SK-N-SH (cell line): ENCODE measurements at regions not wholly inside any gene's neighbourhood (a gene's known extent, or its start where the extent isn't known, plus 50 kb on each side); places are given as distances from the start of the nearest gene placed in this dataset.

ENCODE experiments used
- CTCF ChIA-PET: fragments of 300-600, 350-600 bp; formaldehyde crosslinking; extraction: SDS; loops from one replicate; lab custom pipeline; 2021; lab: Yijun Ruan, JAX
- POLR2A ChIA-PET: fragments of 350-600 bp; sonication (Branson Sonifier 250); formaldehyde crosslinking; extraction: SDS; loops from one replicate; lab custom pipeline; 2020; ENCODE audit warnings: antibody characterized with exemption, inconsistent platforms; lab: Yijun Ruan, JAX
- DNase-seq: peaks from one replicate; pipeline ENCODE4 v3.0.0; 2012
- H2AFZ ChIP-seq: fragments of 200-600 bp; sonication (generic); 2 replicates; pipeline ENCODE4 v1.8.1; 2016; ENCODE audit warnings: antibody characterized with exemption, mild to moderate bottlenecking, low read depth
- H3F3A ChIP-seq: fragments of 200-600 bp; sonication (generic); replicated peaks from 2 replicates; pipeline ENCODE3; 2016; ENCODE audit warnings: antibody characterized with exemption, mild to moderate bottlenecking; ENCODE audit not compliant: insufficient read depth
- H3K27ac ChIP-seq, 2 experiments: fragments of 200-500 bp in 1 of 2; fragments of 200-600 bp in 1 of 2; sonication (Bioruptor generic) in 1 of 2; sonication (generic), shearing (Covaris generic) in 1 of 2; 2 replicates each; pipeline versions ENCODE4 v1.5.1 to v1.6.1; 2014 to 2016; ENCODE audit warnings: low read depth in 2 of 2, inconsistent platforms in 1 of 2, low read length in 1 of 2, mild to moderate bottlenecking in 1 of 2, mixed read lengths in 1 of 2
- H3K27me3 ChIP-seq: fragments of 200-600 bp; sonication (generic), shearing (Covaris generic); 2 replicates; pipeline ENCODE4 v1.6.1; 2016; ENCODE audit warnings: mixed run types; ENCODE audit not compliant: insufficient read depth
- H3K36me3 ChIP-seq, 2 experiments: fragments of 200-500 bp in 1 of 2; fragments of 200-600 bp in 1 of 2; sonication (Bioruptor generic) in 1 of 2; sonication (generic) in 1 of 2; replicated peaks in 1 of 2; 2 replicates each; pipeline versions ENCODE3 to v1.5.1; 2014 to 2016; ENCODE audit warnings: low read length in 1 of 2, mild to moderate bottlenecking in 1 of 2; ENCODE audit not compliant: insufficient read depth in 2 of 2, control insufficient read depth in 1 of 2
- H3K4me1 ChIP-seq, 2 experiments: fragments of 200-500 bp in 1 of 2; fragments of 200-600 bp in 1 of 2; sonication (Bioruptor generic) in 1 of 2; sonication (generic), shearing (Covaris generic) in 1 of 2; 2 replicates each; pipeline versions ENCODE4 v1.5.1 to v1.6.1; 2014 to 2016; ENCODE audit warnings: low read depth in 1 of 2, low read length in 1 of 2, mixed run types in 1 of 2; ENCODE audit not compliant: insufficient read depth in 2 of 2, control insufficient read depth in 1 of 2
- H3K4me2 ChIP-seq: fragments of 200-600 bp; sonication (generic), shearing (Covaris generic); 2 replicates; pipeline ENCODE4 v1.6.1; 2017; ENCODE audit warnings: mixed run types
- H3K4me3 ChIP-seq, 2 experiments: fragments of 200-500 bp in 1 of 2; fragments of 200-600 bp in 1 of 2; sonication (Bioruptor generic) in 1 of 2; sonication (generic), shearing (Covaris generic) in 1 of 2; 2 replicates each; pipeline versions ENCODE4 v1.5.1 to v1.8.1; 2014 to 2016; ENCODE audit warnings: low read depth in 2 of 2, inconsistent platforms in 1 of 2, low read length in 1 of 2, mild to moderate bottlenecking in 1 of 2, mixed read lengths in 1 of 2, moderate library complexity in 1 of 2
- H3K79me2 ChIP-seq: fragments of 200-600 bp; sonication (generic); 2 replicates; pipeline ENCODE4 v1.8.1; 2017; ENCODE audit warnings: mild to moderate bottlenecking; ENCODE audit not compliant: insufficient read depth
- H3K9ac ChIP-seq: fragments of 200-600 bp; sonication (generic); 2 replicates; pipeline ENCODE4 v1.6.1; 2017; ENCODE audit warnings: mixed run types
- H3K9me2 ChIP-seq: fragments of 200-600 bp; sonication (generic); 2 replicates; pipeline ENCODE4 v1.6.1; 2017; ENCODE audit warnings: mixed run types
- H3K9me3 ChIP-seq: fragments of 200-600 bp; sonication (generic); 2 replicates; pipeline ENCODE4 v1.6.1; 2017; ENCODE audit warnings: mixed run types, mild to moderate bottlenecking, moderate library complexity
- H4K20me1 ChIP-seq: fragments of 200-600 bp; sonication (generic); 2 replicates; pipeline ENCODE4 v1.6.1; 2017; ENCODE audit warnings: mild to moderate bottlenecking, mixed run types; ENCODE audit not compliant: insufficient read depth
- CHD2 ChIP-seq: fragments of 150-350 bp; IDR thresholded peaks from 2 replicates; pipeline ENCODE4 v1.6.1; 2018; ENCODE audit warnings: low read length; ENCODE audit not compliant: partially characterized antibody
- EP300 ChIP-seq, 2 experiments: IDR thresholded peaks; 2 replicates each; pipeline versions ENCODE4 v1.4.0 to v1.6.1; 2012; ENCODE audit warnings: borderline replicate concordance in 1 of 2, low read depth in 1 of 2, low read length in 1 of 2
- EZH2phosphoT487 ChIP-seq: fragments of 200-600 bp; sonication (generic); IDR thresholded peaks from 2 replicates; pipeline ENCODE4 v1.6.1; 2017; ENCODE audit warnings: low read depth, mixed run types, mild to moderate bottlenecking, antibody characterized with exemption, moderate library complexity, borderline replicate concordance
- FOSL2 ChIP-seq: IDR thresholded peaks from 2 replicates; pipeline ENCODE4 v1.4.0; 2012; ENCODE audit warnings: low read depth, mild to moderate bottlenecking, moderate library complexity, borderline replicate concordance
- FOXJ3 ChIP-seq: sonication (generic); formaldehyde crosslinking; IDR thresholded peaks from 2 replicates; pipeline ENCODE4 v1.5.1; 2020; ENCODE audit warnings: mild to moderate bottlenecking, missing genetic modification reagents
- GABPA ChIP-seq: IDR thresholded peaks from 2 replicates; pipeline ENCODE4 v1.4.0; 2012; ENCODE audit warnings: low read depth, mild to moderate bottlenecking
- GATA2 ChIP-seq: sonication (generic); formaldehyde crosslinking; IDR thresholded peaks from 2 replicates; pipeline ENCODE4 v1.5.0; 2020; ENCODE audit warnings: mild to moderate bottlenecking, missing genetic modification reagents
- RAD21 ChIP-seq: IDR thresholded peaks from 2 replicates; pipeline ENCODE4 v1.6.1; 2012; ENCODE audit warnings: mild to moderate bottlenecking, low read length
- RCOR1 ChIP-seq: fragments of 150-350 bp; IDR thresholded peaks from 2 replicates; pipeline ENCODE4 v1.6.1; 2017; ENCODE audit warnings: antibody characterized with exemption, low read length
- RFX5 ChIP-seq: IDR thresholded peaks from 2 replicates; pipeline ENCODE4 v1.6.1; 2012; ENCODE audit warnings: mild to moderate bottlenecking, improper control_type of control experiment, low read length
- SIN3A ChIP-seq: IDR thresholded peaks from 2 replicates; pipeline ENCODE4 v1.6.1; 2012; ENCODE audit warnings: low read depth, mild to moderate bottlenecking, low read length, moderate library complexity, borderline replicate concordance
- SMC3 ChIP-seq: IDR thresholded peaks from 2 replicates; pipeline ENCODE4 v1.6.1; 2012; ENCODE audit warnings: low read depth, low read length, improper control_type of control experiment
- TAF1 ChIP-seq: IDR thresholded peaks from 2 replicates; pipeline ENCODE4 v1.6.1; 2012; ENCODE audit warnings: low read depth, mild to moderate bottlenecking, low read length, moderate library complexity, borderline replicate concordance
- TCF12 ChIP-seq: IDR thresholded peaks from 2 replicates; pipeline ENCODE4 v1.4.0; 2012
- YY1 ChIP-seq: IDR thresholded peaks from 2 replicates; pipeline ENCODE4 v1.4.0; 2012; ENCODE audit warnings: low read depth, mild to moderate bottlenecking
- WGBS: methylation state at CpG from one replicate; pipeline ENCODE4 v1.1.6; 2017; ENCODE audit warnings: low lambda C conversion rate; 5-methylcytosine and 5-hydroxymethylcytosine counted together
- TF ChIP-seq, protein P1 (sequence below): IDR thresholded peaks from 2 replicates; pipeline ENCODE4; 2012
- TF ChIP-seq, protein P2 (sequence below): fragments of 200-600 bp; sonication (generic); IDR thresholded peaks from 2 replicates; pipeline ENCODE4 v1.6.1; 2017; ENCODE audit warnings: antibody characterized with exemption, mild to moderate bottlenecking, moderate library complexity
- TF ChIP-seq, protein P3 (sequence below): IDR thresholded peaks from 2 replicates; pipeline ENCODE4 v1.4.0; 2012; ENCODE audit warnings: low read depth, borderline replicate concordance
- TF ChIP-seq, protein P4 (sequence below): fragments of 150-350 bp; IDR thresholded peaks from 2 replicates; pipeline ENCODE4 v1.6.1; 2016; ENCODE audit warnings: mild to moderate bottlenecking, low read depth, low read length
- TF ChIP-seq, protein P5 (sequence below): IDR thresholded peaks from 2 replicates; pipeline ENCODE4 v1.4.0; 2012; ENCODE audit warnings: low read depth

DNA sequence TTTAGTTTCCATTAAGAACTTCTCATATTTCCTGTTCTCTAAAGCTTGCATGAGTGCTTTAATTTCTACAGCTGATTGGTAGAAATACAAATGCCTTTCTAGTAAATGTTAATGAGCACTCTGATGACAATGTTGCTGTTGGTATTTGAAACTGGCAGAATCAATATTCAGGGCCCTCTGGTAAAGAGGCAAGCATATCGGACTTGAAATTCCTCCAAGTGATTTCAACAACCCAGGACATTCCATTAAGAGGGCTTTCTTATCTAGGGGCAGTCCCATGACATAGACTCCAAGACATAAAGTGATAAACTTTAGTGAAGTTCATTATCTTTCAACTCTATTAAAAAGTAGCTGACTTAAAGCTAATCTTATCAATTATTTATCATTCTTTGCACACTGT is 83.1 kb upstream of the VCX start:
- Histone ChIP-seq H3K36me3 (no peaks in the 10 kb centered on the region), H3K79me2 (no peaks in the 10 kb centered on the region), H3K4me1 (no peaks in the 10 kb centered on the region), H3K4me2 (no peak overlapping the region), H3K27ac (no peak overlapping the region), H3K9me3 (no peaks in the 10 kb centered on the region), H3F3A (no peaks in the 10 kb centered on the region), H2AFZ (no peak overlapping the region), H4K20me1 (no peaks in the 10 kb centered on the region), H3K9ac (no peak overlapping the region), H3K9me2 (no peaks in the 10 kb centered on the region), H3K27me3 (no peaks in the 10 kb centered on the region), H3K4me3 (no peak overlapping the region)
- WGBS, result 15% methylated on average over 1 of the region's 1 CpG
- ChIA-PET CTCF (no interaction called here), POLR2A (no interaction called here)
- TF ChIP-seq GABPA (no peak), CHD2 (no peak), EP300 (IDR thresholded peaks at IDR 0.05; ENCODE audit: borderline replicate concordance in 1 of 2, low read depth in 1 of 2, low read length in 1 of 2) (no peak), SMC3 (no peak), TCF12 (no peak), RFX5 (no peak), RCOR1 (no peak), EZH2phosphoT487 (no peak), GATA2 (CRISPR knock-in tag) (no peak), RAD21 (no peak), SIN3A (no peak), FOSL2 (no peak), FOXJ3 (CRISPR knock-in tag) (no peak), TAF1 (no peak), YY1 (no peak)
- TF ChIP-seq, protein P1, sequence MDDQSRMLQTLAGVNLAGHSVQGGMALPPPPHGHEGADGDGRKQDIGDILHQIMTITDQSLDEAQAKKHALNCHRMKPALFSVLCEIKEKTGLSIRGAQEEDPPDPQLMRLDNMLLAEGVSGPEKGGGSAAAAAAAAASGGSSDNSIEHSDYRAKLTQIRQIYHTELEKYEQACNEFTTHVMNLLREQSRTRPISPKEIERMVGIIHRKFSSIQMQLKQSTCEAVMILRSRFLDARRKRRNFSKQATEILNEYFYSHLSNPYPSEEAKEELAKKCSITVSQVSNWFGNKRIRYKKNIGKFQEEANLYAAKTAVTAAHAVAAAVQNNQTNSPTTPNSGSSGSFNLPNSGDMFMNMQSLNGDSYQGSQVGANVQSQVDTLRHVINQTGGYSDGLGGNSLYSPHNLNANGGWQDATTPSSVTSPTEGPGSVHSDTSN, result no peak
- TF ChIP-seq, protein P2, sequence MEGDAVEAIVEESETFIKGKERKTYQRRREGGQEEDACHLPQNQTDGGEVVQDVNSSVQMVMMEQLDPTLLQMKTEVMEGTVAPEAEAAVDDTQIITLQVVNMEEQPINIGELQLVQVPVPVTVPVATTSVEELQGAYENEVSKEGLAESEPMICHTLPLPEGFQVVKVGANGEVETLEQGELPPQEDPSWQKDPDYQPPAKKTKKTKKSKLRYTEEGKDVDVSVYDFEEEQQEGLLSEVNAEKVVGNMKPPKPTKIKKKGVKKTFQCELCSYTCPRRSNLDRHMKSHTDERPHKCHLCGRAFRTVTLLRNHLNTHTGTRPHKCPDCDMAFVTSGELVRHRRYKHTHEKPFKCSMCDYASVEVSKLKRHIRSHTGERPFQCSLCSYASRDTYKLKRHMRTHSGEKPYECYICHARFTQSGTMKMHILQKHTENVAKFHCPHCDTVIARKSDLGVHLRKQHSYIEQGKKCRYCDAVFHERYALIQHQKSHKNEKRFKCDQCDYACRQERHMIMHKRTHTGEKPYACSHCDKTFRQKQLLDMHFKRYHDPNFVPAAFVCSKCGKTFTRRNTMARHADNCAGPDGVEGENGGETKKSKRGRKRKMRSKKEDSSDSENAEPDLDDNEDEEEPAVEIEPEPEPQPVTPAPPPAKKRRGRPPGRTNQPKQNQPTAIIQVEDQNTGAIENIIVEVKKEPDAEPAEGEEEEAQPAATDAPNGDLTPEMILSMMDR, result no peak
- TF ChIP-seq, protein P3, sequence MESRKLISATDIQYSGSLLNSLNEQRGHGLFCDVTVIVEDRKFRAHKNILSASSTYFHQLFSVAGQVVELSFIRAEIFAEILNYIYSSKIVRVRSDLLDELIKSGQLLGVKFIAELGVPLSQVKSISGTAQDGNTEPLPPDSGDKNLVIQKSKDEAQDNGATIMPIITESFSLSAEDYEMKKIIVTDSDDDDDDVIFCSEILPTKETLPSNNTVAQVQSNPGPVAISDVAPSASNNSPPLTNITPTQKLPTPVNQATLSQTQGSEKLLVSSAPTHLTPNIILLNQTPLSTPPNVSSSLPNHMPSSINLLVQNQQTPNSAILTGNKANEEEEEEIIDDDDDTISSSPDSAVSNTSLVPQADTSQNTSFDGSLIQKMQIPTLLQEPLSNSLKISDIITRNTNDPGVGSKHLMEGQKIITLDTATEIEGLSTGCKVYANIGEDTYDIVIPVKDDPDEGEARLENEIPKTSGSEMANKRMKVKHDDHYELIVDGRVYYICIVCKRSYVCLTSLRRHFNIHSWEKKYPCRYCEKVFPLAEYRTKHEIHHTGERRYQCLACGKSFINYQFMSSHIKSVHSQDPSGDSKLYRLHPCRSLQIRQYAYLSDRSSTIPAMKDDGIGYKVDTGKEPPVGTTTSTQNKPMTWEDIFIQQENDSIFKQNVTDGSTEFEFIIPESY, result no peak
- TF ChIP-seq, protein P4, sequence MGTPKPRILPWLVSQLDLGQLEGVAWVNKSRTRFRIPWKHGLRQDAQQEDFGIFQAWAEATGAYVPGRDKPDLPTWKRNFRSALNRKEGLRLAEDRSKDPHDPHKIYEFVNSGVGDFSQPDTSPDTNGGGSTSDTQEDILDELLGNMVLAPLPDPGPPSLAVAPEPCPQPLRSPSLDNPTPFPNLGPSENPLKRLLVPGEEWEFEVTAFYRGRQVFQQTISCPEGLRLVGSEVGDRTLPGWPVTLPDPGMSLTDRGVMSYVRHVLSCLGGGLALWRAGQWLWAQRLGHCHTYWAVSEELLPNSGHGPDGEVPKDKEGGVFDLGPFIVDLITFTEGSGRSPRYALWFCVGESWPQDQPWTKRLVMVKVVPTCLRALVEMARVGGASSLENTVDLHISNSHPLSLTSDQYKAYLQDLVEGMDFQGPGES, result no peak
- TF ChIP-seq, protein P5, sequence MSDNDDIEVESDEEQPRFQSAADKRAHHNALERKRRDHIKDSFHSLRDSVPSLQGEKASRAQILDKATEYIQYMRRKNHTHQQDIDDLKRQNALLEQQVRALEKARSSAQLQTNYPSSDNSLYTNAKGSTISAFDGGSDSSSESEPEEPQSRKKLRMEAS, result no peak
- DNase-seq, result no peak
